ENCODE measurements at regions not wholly inside any gene's neighbourhood (a gene's known extent, or its start where the extent isn't known, plus 50 kb on each side); places are given as distances from the start of the nearest gene placed in this dataset.

DNA sequence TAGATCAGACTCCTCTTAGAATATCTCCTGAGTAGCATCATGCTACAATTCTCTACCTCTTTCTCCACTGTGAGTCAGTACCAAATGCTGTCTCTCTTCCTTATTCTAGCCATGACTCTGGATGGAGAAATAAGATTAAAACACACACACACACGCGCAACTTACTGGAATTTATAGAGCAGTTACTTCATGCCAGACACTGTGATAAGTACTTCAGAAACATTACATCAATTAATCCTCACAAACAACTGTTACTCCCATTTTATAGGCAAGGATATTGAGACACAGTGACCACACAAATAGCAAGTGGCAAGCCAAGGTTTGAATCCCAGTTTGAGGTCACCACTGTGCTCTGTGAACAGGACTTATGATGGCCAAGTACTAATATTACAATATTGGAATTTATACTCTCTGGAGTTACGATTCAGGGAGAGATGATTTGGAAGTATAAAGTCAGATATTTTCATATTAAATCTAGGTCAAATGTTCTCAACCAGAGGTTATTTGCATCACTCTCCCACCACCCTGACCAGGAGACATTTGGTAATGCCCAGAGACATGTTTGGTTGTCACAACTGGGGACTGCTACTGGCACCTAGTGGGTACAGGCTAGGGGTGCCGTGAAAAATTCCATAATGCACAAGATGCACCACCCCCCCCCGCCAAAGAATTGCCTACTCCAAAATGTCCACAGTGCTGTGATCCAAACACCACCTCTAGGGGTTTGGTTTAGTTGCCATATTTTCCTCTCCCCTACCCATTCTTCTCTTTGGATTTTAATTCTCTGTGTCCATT, 221.6 kb downstream of the LTN1 start:
- Mint-ChIP-seq H3K27me3 (ENCODE audit: insufficient read depth, low read depth, poor library complexity) (no peaks in the 10 kb centered on the region), H3K27ac (no peak overlapping the region), H3K4me1 (no peaks in the 10 kb centered on the region), H3K36me3 (ENCODE audit: low read depth) (peaks cover 12% of the 10 kb centered on the region; the same call in 2 of the 3 replicates), H3K9me3 (peaks cover 12% of the 10 kb centered on the region), H3K4me3 (no peak overlapping the region)
- Histone ChIP-seq H2AFZ (no peak overlapping the region), H3K4me1 (ENCODE audit: insufficient read depth) (no peaks in the 10 kb centered on the region), H3K4me3 (no peak overlapping the region), H3K4me2 (no peak overlapping the region), H3K79me2 (replicated peaks; ENCODE audit: insufficient read depth) (no peaks in the 10 kb centered on the region), H3K27ac (ENCODE audit: low read depth) (no peak overlapping the region), H3K9me2 (ENCODE audit: insufficient read depth) (no peaks in the 10 kb centered on the region), H3K36me3 (ENCODE audit: insufficient read depth) (no peaks in the 10 kb centered on the region), H3F3A (replicated peaks; ENCODE audit: low read depth) (no peaks in the 10 kb centered on the region), H4K20me1 (replicated peaks; ENCODE audit: insufficient read depth) (no peaks in the 10 kb centered on the region), H3K27me3 (ENCODE audit: insufficient read depth) (no peaks in the 10 kb centered on the region)
- no peak for ATAC-seq
- DNase-seq (ENCODE audit: low spot score) = no peak
- no peak for TF ChIP-seq EZH2phosphoT487 (IDR thresholded peaks at IDR 0.05; ENCODE audit: unreplicated experiment)
- TF ChIP-seq ZNF331 (CRISPR knock-in tag; IDR thresholded peaks at IDR 0.05; ENCODE audit: low read depth) = no peak
- TF ChIP-seq, protein P1, sequence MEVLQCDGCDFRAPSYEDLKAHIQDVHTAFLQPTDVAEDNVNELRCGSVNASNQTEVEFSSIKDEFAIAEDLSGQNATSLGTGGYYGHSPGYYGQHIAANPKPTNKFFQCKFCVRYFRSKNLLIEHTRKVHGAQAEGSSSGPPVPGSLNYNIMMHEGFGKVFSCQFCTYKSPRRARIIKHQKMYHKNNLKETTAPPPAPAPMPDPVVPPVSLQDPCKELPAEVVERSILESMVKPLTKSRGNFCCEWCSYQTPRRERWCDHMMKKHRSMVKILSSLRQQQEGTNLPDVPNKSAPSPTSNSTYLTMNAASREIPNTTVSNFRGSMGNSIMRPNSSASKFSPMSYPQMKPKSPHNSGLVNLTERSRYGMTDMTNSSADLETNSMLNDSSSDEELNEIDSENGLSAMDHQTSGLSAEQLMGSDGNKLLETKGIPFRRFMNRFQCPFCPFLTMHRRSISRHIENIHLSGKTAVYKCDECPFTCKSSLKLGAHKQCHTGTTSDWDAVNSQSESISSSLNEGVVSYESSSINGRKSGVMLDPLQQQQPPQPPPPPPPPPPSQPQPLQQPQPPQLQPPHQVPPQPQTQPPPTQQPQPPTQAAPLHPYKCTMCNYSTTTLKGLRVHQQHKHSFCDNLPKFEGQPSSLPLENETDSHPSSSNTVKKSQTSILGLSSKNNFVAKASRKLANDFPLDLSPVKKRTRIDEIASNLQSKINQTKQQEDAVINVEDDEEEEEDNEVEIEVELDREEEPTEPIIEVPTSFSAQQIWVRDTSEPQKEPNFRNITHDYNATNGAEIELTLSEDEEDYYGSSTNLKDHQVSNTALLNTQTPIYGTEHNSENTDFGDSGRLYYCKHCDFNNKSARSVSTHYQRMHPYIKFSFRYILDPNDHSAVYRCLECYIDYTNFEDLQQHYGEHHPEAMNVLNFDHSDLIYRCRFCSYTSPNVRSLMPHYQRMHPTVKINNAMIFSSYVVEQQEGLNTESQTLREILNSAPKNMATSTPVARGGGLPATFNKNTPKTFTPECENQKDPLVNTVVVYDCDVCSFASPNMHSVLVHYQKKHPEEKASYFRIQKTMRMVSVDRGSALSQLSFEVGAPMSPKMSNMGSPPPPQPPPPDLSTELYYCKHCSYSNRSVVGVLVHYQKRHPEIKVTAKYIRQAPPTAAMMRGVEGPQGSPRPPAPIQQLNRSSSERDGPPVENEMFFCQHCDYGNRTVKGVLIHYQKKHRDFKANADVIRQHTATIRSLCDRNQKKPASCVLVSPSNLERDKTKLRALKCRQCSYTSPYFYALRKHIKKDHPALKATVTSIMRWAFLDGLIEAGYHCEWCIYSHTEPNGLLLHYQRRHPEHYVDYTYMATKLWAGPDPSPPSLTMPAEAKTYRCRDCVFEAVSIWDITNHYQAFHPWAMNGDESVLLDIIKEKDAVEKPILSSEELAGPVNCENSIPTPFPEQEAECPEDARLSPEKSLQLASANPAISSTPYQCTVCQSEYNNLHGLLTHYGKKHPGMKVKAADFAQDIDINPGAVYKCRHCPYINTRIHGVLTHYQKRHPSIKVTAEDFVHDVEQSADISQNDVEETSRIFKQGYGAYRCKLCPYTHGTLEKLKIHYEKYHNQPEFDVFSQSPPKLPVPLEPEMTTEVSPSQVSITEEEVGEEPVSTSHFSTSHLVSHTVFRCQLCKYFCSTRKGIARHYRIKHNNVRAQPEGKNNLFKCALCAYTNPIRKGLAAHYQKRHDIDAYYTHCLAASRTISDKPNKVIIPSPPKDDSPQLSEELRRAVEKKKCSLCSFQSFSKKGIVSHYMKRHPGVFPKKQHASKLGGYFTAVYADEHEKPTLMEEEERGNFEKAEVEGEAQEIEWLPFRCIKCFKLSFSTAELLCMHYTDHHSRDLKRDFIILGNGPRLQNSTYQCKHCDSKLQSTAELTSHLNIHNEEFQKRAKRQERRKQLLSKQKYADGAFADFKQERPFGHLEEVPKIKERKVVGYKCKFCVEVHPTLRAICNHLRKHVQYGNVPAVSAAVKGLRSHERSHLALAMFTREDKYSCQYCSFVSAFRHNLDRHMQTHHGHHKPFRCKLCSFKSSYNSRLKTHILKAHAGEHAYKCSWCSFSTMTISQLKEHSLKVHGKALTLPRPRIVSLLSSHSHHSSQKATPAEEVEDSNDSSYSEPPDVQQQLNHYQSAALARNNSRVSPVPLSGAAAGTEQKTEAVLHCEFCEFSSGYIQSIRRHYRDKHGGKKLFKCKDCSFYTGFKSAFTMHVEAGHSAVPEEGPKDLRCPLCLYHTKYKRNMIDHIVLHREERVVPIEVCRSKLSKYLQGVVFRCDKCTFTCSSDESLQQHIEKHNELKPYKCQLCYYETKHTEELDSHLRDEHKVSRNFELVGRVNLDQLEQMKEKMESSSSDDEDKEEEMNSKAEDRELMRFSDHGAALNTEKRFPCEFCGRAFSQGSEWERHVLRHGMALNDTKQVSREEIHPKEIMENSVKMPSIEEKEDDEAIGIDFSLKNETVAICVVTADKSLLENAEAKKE (CRISPR knock-in tag; IDR thresholded peaks at IDR 0.05) = no peak
- TF ChIP-seq, protein P2, sequence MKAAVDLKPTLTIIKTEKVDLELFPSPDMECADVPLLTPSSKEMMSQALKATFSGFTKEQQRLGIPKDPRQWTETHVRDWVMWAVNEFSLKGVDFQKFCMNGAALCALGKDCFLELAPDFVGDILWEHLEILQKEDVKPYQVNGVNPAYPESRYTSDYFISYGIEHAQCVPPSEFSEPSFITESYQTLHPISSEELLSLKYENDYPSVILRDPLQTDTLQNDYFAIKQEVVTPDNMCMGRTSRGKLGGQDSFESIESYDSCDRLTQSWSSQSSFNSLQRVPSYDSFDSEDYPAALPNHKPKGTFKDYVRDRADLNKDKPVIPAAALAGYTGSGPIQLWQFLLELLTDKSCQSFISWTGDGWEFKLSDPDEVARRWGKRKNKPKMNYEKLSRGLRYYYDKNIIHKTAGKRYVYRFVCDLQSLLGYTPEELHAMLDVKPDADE (IDR thresholded peaks at IDR 0.05) = no peak
- TF ChIP-seq EZH2 (IDR thresholded peaks at IDR 0.05; ENCODE audit: low read depth, unreplicated experiment) = no peak
- TF ChIP-seq STAT1 (IDR thresholded peaks at IDR 0.05; ENCODE audit: unreplicated experiment) = no peak
- TF ChIP-seq, protein P3, sequence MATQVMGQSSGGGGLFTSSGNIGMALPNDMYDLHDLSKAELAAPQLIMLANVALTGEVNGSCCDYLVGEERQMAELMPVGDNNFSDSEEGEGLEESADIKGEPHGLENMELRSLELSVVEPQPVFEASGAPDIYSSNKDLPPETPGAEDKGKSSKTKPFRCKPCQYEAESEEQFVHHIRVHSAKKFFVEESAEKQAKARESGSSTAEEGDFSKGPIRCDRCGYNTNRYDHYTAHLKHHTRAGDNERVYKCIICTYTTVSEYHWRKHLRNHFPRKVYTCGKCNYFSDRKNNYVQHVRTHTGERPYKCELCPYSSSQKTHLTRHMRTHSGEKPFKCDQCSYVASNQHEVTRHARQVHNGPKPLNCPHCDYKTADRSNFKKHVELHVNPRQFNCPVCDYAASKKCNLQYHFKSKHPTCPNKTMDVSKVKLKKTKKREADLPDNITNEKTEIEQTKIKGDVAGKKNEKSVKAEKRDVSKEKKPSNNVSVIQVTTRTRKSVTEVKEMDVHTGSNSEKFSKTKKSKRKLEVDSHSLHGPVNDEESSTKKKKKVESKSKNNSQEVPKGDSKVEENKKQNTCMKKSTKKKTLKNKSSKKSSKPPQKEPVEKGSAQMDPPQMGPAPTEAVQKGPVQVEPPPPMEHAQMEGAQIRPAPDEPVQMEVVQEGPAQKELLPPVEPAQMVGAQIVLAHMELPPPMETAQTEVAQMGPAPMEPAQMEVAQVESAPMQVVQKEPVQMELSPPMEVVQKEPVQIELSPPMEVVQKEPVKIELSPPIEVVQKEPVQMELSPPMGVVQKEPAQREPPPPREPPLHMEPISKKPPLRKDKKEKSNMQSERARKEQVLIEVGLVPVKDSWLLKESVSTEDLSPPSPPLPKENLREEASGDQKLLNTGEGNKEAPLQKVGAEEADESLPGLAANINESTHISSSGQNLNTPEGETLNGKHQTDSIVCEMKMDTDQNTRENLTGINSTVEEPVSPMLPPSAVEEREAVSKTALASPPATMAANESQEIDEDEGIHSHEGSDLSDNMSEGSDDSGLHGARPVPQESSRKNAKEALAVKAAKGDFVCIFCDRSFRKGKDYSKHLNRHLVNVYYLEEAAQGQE (IDR thresholded peaks at IDR 0.05; ENCODE audit: unreplicated experiment) = no peak
- TF ChIP-seq POLR2AphosphoS5 (IDR thresholded peaks at IDR 0.05; ENCODE audit: low read depth) = no peak
- TF ChIP-seq NANOG (IDR thresholded peaks at IDR 0.05; ENCODE audit: borderline replicate concordance) = no peak
- TF ChIP-seq CREB1 (CRISPR knock-in tag; IDR thresholded peaks at IDR 0.05; ENCODE audit: low read depth) = no peak
- TF ChIP-seq, protein P4, sequence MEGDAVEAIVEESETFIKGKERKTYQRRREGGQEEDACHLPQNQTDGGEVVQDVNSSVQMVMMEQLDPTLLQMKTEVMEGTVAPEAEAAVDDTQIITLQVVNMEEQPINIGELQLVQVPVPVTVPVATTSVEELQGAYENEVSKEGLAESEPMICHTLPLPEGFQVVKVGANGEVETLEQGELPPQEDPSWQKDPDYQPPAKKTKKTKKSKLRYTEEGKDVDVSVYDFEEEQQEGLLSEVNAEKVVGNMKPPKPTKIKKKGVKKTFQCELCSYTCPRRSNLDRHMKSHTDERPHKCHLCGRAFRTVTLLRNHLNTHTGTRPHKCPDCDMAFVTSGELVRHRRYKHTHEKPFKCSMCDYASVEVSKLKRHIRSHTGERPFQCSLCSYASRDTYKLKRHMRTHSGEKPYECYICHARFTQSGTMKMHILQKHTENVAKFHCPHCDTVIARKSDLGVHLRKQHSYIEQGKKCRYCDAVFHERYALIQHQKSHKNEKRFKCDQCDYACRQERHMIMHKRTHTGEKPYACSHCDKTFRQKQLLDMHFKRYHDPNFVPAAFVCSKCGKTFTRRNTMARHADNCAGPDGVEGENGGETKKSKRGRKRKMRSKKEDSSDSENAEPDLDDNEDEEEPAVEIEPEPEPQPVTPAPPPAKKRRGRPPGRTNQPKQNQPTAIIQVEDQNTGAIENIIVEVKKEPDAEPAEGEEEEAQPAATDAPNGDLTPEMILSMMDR (conservative IDR thresholded peaks at IDR 0.05; ENCODE audit: low read depth in 2 of 2) = no peak
- TF ChIP-seq ZNF114 (CRISPR knock-in tag; IDR thresholded peaks at IDR 0.05) = no peak
- TF ChIP-seq JUNB (IDR thresholded peaks at IDR 0.05; ENCODE audit: unreplicated experiment) = no peak

All from GM23338 (cell line).